ENCODE measurements at regions not wholly inside any gene's neighbourhood (a gene's known extent, or its start where the extent isn't known, plus 50 kb on each side); places are given as distances from the start of the nearest gene placed in this dataset.
"Not testable (repeated sequence)": the region's sequence is repeated elsewhere in the genome, so short reads cannot be mapped to it uniquely, and the experiment has no call there.

DNA sequence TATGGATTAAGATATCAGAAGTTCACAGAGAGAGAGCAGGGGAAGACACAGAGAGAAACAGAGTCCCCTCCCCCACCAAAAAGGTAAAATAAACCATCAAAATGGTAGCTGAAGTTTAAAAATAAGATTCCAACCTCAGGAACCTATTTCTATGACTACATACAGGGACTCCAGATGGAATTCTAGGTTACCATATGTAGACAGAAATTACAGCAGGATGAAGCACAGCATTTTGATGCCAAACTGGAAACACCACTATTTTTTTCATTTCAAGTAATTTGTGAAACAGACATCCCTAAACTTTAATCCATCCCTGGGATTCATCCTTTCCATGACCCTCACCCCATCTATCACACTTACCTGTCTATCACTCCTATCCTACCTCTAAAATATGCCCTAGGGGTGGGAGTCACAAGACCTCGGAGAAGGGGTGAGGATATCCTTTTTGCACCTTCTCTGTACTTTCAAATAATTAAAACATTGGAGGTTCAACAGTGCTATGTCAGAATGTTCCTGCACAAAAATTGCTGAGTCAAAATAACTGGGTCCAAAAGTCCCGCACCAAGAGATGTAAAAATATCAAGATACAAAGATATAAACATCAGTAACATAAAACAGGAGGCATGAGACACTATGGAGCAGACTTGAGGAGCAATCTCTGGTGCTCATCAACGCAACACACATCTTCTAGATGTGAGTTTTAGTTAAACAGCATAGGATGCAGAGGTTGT is 344.5 kb upstream of the RASGEF1B start:
- no peak for DNase-seq (ENCODE audit: low read depth)

DNA sequence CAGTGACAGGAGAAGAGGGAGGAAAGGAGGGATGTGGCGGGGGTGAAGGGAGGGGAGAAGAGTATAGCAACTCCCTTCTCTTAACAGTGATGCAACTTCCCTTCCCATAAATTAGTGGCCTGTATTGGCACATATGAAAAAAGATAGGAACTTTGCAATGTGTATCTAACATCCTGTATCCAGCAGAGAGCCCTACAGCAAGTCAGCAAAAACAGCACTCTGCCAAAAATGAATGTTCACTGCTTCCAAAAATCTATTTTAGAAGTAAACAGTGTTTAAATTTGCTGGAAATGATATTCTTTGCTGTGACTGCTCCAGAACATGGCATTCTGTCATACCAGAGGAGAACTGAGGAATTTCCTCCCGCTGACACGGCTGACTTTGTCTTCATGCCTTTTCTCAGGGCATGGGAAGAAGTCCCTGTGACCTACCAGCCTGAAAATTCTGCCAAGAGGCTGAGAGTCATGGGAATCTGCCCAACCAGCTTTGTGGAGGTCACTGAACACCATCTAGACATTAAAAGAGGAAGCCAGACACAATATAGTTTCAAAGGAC is 343.4 kb upstream of the RASGEF1B start:
- DNase-seq (ENCODE audit: low read depth), result no peak

DNA sequence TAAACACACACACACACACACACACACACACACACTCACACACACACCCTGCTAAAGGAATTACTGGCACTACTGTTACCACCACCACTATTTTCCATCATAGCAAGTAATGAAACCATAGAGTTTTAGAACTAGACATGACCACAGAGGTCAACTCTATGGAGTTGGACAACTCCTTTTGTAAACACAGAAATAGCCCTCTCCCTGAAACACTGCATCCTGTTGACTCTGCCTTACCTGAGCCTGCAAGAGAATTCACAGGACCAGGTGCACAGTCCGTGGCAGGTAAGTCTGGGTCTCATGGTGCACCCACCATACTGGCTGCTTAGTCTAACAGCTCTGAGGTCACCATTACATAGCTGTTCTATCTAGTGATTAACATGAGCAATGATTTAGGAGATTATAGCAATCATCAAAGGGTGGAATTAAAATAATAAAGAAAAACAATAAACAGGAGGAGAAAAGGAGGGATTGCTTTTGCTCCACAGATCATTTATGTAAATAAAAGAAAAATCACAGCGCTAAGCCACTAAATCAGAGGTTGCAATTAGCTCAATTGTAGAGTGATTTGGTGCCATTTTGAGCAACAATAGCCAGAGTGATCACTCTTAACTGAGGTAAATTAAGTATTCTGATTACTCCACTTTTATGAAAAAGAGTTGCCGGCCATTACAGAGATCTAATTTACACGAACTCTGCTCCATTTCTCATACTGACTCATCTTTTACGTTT is 340.0 kb upstream of the RASGEF1B start:
- no peak for DNase-seq (ENCODE audit: low read depth)

DNA sequence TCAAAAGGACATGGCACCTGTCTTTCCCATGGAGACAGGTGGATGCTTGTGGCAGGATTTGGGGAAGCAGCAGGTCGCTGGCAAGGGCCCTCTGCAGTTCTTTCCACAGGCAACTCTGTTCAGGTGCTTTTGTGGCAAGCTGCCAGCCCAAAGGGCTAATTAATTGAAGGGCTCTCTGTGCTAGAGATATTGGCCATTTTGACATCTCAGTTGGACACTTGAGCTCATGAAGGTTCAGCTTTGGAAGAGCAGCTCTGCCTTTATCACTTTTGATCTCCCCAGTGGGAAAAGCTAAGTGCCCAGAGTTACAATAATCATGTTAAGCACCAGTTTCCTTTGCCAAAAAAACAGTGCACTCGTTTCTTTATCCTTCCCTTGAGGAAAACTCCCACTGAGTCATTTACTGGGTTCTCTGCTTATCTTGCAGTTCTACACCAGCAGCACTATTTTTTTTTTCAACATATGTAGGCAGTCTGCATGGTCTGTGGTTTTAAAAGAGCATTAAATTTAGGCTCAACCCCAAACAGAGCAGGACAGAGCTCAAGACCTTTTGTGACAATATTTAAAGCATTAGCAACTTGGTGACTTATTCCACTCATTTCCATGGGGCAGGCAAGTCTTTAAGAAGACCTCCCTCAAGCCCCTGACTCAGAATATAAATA is 336.4 kb upstream of the RASGEF1B start:
- DNase-seq (ENCODE audit: low read depth), result no peak

DNA sequence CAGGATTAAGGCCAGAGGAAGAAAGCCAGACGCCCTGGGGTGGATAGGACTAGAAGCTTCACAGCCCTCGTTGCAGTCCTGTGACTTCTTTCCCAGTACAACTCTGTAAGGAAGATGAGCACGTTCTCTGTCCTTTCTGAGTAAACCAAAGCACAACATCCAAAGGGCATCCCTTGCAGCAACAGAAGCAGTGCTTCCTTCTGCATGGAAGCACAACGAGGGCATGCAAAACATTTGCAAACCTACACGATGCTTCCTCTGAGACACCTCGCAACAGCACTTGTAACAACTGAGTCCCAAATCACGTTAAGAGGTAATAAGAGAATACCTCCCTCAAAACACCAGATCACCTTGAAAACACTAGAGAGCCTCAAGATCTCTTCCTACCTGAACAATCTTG is 335.7 kb upstream of the RASGEF1B start:
- DNase-seq (ENCODE audit: low read depth), result no peak

DNA sequence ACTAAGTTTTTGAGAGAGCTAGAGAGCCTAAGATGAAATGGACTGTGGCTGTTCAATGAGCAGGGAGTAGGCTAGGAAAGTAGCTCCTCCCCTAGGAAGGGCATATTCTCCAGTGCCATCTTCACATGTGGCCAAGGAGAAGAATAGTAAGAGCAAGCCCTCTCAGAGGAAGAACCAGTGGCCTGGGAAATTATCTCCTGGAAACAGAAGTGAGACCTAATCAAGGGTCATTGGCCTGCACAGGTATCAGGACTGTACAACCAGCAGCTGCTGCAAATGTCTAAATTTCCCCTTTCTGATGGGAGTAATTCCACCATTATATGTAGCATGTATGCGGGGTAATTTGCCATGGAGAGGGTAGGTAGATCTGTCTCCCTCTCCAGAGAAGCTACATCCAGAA is 334.8 kb upstream of the RASGEF1B start:
- DNase-seq (ENCODE audit: low read depth), result no peak

DNA sequence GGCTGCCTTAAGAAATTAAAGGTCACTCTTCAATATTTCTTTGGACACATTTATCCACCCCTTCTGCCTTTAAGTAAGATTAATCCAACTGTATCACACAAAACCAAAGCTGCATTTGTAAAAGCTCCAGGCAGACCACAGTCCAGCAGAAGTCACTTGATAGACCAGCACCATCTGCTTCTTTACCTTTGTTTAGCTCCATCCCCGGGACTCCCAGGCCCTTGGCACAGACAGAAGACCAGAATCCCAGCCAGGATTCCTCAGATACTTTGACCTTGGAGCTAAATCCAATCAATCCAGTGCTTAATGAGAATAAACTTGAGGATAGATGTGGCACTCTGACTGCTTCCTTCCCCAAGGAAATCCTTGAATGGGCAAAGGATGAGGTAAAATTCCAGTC is 333.1 kb upstream of the RASGEF1B start:
- no peak for DNase-seq (ENCODE audit: low read depth)

DNA sequence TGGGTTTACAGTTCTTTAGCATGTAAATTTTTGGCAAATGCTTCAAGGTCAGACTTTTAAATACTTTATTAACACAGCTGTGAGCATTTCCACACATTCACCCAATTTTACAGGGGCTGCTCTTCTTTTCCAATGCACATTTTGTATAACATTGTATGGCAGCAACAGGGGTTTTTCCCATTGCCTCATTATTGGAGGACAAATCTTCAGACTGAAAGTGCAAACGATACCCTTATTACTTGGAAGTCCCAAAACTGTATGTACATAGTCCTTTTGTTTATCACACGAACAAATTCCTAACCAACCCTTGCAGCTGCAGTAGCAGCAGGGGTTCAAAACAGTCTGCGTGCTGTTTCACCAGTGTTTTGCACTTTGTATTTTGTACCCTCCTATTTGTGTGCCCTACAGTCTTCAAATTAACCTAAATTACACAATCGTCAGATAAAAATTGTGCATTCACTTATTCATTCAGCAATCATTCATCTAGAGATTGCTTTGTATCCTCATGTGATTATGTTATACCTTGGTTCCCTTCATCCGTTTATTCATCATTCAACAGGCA is 330.7 kb upstream of the RASGEF1B start:
- no peak for DNase-seq (ENCODE audit: low read depth)

DNA sequence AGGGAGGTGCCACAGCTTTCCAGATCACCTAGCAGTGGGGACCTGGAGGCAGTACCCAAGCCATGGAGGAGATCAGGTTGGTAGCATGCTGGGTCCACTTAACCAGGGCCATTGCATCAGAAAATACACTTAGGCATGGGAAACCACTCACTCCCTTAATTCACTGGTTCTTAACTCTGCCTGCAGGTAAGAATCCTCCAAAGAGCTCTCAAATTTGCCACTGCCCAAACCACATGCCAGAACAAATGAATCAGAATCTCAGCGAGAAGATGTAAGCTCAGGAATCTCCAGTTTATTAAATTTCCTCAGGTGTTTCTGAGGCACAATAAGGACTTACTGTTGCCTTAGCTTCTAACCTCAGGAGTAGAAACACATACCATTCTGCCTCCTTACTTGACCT is 327.7 kb upstream of the RASGEF1B start:
- DNase-seq (ENCODE audit: low read depth), result no peak

DNA sequence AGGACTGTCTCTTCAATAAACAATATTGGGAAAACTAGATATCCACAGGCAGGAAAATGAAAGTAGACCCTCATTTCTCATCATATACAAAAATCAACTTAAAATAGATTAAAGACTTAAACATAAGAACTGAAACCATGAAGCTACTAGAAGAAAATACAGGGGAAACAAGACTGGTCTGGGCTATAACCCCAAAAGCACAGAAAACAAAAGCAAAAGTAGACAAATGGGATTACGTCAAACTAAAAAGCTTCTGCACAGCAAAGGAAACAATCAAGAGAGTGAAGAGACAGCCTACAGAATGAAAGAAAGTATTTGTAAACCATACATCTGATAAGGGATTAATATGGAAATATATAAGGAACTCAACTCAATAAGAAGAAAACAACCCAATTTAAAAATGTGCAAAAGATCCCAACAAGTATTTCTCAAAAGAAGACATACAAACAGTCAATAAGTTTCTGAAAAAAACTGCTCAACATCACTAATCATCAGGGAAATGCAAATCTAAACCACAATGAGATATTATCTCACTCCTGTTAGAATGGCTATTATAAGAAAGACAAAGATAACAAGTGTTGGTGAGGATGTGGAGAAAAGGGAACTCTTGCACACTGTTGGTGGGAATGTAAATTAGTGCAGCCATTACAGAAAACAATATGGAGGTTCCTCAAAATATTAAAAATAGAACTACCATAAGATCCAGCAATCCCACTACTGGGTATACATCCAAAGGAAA is 325.3 kb upstream of the RASGEF1B start:
- DNase-seq (ENCODE audit: low read depth), result no peak

DNA sequence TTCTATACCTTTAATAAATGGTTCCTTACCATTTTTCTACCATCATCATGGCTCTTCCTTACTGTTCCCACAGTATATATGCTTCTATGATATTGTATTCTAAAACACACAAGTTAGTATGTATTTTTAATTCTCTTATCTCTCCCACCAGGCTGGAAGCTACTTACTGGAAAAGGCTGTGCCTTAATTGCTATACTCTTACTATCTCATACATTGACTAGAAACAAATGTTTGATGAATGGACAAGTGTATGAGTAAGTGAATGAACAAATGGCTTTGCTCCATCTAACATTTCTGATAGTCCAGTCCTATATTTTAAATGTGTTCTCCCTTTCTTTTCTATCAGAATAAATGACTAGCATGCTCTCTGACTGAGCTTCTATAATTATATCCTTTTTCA is 320.8 kb upstream of the RASGEF1B start:
- no peak for DNase-seq (ENCODE audit: low read depth)

DNA sequence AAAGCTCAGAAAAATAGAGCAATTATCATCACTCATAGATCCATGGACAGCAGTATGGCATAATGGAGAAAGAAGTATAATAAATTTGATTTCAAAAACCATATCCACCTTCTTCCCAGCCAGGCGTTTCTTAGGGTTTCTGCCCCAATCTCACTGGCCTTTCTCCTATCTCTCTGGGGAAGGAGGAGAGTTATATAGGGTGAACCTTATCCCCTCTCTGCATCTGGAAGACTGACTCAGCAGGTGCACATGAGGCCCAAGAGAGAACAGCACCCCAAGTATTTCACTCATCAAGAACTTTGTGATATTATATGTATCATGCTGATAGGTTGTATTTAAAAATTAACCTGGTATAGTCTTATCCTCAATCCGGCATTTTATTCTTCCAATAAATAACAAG is 318.8 kb upstream of the RASGEF1B start:
- DNase-seq (ENCODE audit: low read depth), result no peak

DNA sequence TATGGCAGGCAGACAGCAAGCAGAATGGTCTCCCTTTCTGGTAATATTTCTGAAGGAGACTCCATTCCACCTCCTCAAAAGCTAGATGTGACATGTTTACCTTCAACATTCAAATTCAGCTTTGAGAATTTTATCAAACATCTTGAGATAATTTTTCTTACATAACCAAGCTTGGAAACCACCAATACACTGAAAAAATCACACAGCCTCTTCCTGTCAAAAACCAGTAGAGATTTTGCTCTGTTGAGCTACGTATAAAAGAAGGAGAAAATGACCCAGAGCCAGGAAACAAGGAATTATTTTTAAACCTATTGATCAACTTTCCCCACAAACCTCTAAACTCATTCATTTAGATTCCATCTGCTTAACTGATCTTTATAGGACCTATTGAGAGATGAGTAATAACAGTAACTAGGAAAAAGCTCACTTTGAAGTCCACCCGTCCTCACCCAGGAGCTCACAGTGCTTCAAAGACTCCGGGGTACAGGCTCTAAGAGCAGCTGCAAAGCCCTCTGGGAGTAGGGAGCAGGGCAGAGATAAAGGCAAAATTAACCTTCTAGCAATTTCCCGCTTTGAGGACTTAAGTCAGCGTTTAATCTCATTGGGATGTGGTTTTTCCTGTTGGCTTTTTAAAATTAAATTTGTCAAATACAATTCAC is 318.2 kb upstream of the RASGEF1B start:
- no peak for DNase-seq (ENCODE audit: low read depth)

DNA sequence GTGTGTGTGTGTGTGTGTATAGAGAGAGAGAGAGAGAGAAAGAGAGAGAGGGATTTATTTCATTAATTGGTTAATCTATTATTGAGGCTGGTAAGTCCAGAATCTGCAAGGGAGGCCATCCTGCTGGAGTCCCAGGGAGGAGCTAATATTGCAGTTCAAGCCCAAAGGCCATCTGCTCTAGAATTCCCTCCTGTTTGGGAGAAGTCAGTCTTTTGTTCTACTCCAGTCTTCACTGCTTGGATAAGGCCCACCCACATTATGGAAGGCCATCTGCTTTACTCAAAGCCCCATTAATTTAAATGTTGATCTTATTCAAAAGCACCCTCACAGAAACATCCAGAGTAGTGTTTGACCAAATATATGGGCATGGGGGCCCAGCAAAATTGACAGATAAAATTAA is 317.5 kb upstream of the RASGEF1B start:
- no peak for DNase-seq (ENCODE audit: low read depth)

DNA sequence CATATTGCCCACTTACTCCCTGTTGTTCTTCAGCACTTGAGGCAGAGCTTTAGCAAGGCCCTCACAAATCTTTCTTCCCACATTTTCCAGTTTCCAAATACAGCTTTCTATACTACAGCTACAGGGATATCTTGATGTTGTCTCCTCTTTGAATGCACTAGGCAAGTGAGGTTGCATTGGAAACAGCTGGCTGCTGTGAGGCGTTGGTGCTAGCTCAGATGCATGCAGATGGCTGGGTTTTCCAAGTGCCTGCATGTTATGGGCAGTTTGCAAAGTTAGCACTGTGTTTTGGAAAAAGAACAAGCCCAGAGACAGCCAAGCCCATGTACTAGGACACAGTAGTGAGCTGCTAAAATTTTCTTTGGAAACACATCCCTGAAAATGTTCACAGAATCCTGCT is 315.1 kb upstream of the RASGEF1B start:
- DNase-seq (ENCODE audit: low read depth), result no peak

DNA sequence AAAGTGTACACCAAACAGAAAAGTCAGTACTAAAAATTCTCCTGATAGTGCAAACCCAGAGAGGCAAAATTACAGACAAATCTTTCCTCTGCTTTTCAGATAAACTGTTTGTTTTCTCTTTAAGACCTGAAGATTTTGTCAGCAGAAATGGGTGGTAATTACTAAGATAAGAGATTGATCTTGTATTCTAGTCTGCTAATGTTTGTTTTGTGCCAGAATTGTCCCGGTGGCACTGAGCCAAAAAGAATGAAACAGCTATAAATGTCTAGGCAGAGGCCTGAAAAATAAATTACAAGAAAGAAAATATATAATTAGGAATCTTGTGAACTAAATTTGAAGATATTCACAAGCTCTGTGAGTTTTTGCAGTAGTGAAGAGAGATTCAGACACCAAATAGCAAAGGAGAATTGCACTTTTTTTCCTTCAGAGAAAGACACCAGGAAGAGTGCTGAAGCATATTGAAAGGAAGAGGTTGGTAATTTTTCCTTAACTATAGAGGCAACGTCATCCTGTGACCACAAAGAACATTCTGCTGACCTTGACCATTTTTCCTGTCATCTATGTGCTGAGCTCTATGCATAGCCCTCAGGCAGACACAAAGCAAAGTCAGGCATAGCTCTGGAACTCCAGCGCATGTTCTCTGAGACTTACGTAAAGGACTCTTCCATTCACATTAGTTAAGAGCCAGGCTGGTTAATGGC is 314.5 kb upstream of the RASGEF1B start:
- DNase-seq (ENCODE audit: low read depth), result no peak

DNA sequence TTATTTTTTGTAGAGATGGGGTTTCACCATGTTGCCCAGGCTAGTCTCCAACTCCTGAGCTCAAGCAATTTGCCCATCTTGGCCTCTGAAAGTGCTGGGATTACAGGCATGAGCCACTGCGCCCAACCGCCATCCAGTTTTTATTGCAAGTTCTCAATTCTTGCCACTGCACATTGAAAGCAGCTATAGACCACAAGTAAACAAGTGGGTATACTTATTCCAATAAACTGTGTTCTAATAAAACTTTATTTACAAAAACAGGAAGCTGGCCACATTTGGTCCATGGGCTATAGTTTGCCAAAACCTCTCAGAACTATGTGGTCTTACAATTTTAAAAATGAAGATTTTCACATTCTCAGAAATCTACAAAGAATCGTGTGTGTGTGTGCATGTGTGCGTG is 313.6 kb upstream of the RASGEF1B start:
- no peak for DNase-seq (ENCODE audit: low read depth)

DNA sequence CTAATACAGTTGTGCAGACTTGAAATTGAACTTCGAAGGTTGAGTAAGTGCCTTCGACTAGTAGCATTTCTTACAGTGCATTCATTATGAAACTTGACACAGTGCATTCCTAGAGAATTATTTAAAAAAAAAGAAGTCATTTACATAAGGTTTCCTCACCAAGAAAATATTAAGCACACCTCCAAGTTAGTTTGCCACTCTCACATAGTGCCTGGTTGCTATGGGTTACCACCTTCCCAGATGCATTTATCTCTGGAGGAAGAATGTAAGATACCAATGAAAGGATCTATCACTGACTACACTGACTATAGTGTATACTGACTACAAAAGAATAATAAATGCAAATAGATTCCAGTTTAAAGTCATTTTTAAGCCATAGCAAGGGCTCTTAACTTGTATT is 311.9 kb upstream of the RASGEF1B start:
- no peak for DNase-seq (ENCODE audit: low read depth)

DNA sequence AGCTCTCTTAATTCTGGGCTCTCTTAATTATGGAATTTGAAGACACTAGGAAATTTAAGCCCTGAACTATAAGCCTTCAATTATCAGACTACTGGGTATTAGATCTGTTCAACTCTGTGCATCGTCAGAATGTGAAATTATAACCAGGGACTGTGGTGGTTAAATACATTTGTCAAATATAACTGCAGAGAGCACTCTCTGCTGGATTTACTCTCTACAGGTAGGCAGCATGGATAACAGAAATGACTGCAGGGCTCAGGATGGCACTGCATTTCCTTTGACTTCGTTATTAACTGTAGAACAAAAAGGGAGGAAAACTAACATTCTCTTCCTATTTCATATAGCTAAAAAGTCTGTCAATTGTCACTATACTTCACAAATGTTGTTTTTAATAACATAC is 310.1 kb upstream of the RASGEF1B start:
- no peak for DNase-seq (ENCODE audit: low read depth)

DNA sequence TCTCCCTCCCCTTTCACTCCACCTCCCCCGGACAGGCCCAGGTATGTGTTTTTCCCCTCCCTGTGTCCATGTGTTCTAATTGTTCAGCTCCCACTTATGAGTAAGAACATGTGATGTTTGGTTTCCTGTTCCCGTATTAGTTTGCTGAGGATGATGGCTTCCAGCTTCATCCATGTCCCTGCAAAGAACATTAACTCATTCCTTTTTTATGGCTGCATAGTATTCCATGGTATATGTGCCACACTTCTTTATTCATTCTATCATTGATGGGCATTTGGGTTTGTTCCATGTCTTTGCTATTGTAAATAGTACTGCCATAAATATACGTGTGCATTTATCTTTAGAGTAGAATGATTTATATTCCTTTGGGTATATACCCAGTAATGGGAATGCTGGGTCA is 306.0 kb upstream of the RASGEF1B start:
- not testable (repeated sequence) for DNase-seq (ENCODE audit: low read depth)

DNA sequence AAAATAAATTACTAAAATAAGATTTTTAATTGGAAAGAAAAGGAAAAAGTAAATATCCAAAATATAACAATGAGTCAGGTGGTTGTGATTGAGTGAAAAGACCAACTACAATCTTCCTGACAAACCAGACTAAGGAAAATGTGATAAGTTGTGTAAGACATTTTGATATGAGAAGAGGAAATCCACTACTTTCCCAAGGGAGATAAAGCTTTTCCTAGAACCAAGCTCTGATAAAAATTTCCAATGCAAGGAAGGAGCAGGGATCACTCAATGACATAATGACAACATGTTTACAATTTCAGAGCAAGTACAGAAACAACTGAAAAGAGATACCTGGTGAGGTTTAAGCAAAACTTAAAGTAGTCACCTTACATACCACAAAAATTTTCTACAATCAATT is 305.1 kb upstream of the RASGEF1B start:
- DNase-seq (ENCODE audit: low read depth), result no peak
